ENCODE measurements at regions not wholly inside any gene's neighbourhood (a gene's known extent, or its start where the extent isn't known, plus 50 kb on each side); places are given as distances from the start of the nearest gene placed in this dataset.

- H3K36me3 Mint-ChIP-seq: no peaks in the 10 kb centered on the region
- no peak overlapping the region for H3K4me3 Mint-ChIP-seq
- ChIA-PET POLR2A (no interaction called here), CTCF (no interaction called here)
- H3K4me1 Mint-ChIP-seq: no peaks in the 10 kb centered on the region
- ATAC-seq (no peak), DNase-seq (ENCODE audit: low spot score) (no peak)
- no peak for TF ChIP-seq TEAD1 (CRISPR knock-in tag; IDR thresholded peaks at IDR 0.05)
- TF ChIP-seq ATF3 (CRISPR knock-in tag; conservative IDR thresholded peaks at IDR 0.05): no peak
- no peak for TF ChIP-seq ETV6 (CRISPR knock-in tag; IDR thresholded peaks at IDR 0.05)
- TF ChIP-seq MXD4 (CRISPR knock-in tag; IDR thresholded peaks at IDR 0.05; ENCODE audit: borderline replicate concordance): no peak
- no peak overlapping the region for H3K27ac Mint-ChIP-seq
- no peaks in the 10 kb centered on the region for H3K27me3 Mint-ChIP-seq (ENCODE audit: low read depth)
- no peaks in the 10 kb centered on the region for H3K9me3 Mint-ChIP-seq
Measured at GRCh38 chr1:232486454-232487207, 143.3 kb downstream of the SIPA1L2 start.

GRCh38 chr1:232486006-232486405 is 143.9 kb downstream of the SIPA1L2 start:
- no peaks in the 10 kb centered on the region for H3K4me1 Mint-ChIP-seq
- DNase-seq (ENCODE audit: low spot score): no peak
- H3K36me3 Mint-ChIP-seq: no peaks in the 10 kb centered on the region
- TF ChIP-seq ZNF232 (CRISPR knock-in tag; IDR thresholded peaks at IDR 0.05): no peak
- TF ChIP-seq ELF4 (CRISPR knock-in tag; IDR thresholded peaks at IDR 0.05; ENCODE audit: low read depth): no peak
- TF ChIP-seq, protein P1, sequence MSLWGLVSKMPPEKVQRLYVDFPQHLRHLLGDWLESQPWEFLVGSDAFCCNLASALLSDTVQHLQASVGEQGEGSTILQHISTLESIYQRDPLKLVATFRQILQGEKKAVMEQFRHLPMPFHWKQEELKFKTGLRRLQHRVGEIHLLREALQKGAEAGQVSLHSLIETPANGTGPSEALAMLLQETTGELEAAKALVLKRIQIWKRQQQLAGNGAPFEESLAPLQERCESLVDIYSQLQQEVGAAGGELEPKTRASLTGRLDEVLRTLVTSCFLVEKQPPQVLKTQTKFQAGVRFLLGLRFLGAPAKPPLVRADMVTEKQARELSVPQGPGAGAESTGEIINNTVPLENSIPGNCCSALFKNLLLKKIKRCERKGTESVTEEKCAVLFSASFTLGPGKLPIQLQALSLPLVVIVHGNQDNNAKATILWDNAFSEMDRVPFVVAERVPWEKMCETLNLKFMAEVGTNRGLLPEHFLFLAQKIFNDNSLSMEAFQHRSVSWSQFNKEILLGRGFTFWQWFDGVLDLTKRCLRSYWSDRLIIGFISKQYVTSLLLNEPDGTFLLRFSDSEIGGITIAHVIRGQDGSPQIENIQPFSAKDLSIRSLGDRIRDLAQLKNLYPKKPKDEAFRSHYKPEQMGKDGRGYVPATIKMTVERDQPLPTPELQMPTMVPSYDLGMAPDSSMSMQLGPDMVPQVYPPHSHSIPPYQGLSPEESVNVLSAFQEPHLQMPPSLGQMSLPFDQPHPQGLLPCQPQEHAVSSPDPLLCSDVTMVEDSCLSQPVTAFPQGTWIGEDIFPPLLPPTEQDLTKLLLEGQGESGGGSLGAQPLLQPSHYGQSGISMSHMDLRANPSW (CRISPR knock-in tag; conservative IDR thresholded peaks at IDR 0.05; ENCODE audit: low read depth): no peak
- no peak for TF ChIP-seq CREB1 (CRISPR knock-in tag; IDR thresholded peaks at IDR 0.05)
- ATAC-seq: no peak
- H3K4me3 Mint-ChIP-seq: no peak overlapping the region
- H3K27me3 Mint-ChIP-seq (ENCODE audit: low read depth): no peaks in the 10 kb centered on the region
- CTCF ChIA-PET: no interaction called here
- no peaks in the 10 kb centered on the region for H3K9me3 Mint-ChIP-seq
- POLR2A ChIA-PET: no interaction called here
- no peak overlapping the region for H3K27ac Mint-ChIP-seq

DNA sequence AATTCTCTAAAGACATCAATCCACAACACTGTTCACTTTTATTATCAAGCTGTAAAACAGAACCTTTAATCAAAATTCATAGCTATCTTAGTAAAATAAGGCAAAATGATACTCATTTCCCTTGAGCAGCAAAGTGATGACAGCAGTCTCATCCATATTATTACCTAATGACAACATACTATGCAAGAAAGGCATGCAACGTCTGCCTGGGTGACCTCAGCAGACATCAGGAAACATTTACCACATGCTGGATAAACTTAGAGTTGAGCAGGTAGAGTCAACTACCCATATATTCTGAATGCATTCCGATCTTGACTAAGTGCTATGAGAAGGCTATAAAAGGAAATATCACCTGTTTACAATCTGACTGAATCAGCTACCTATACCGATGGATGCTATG is 145.1 kb downstream of the SIPA1L2 start:
- ATAC-seq: no peak

GRCh38 chr1:232483826-232484225 is 146.1 kb downstream of the SIPA1L2 start:
- POLR2A ChIA-PET: interaction anchor here (0.6 kb wide), 1 partner anchor 198 kb away, joined by 3 read pairs; no protein-coding TSS in a partner anchor
- no peaks in the 10 kb centered on the region for H3K36me3 Mint-ChIP-seq
- ATAC-seq: no peak
- no peak for TF ChIP-seq ELF4 (CRISPR knock-in tag; IDR thresholded peaks at IDR 0.05; ENCODE audit: low read depth)
- TF ChIP-seq ZNF416 (CRISPR knock-in tag; IDR thresholded peaks at IDR 0.05): no peak
- no peak for TF ChIP-seq FOXK1 (CRISPR knock-in tag; IDR thresholded peaks at IDR 0.05)
- no peak for TF ChIP-seq GABPB1 (CRISPR knock-in tag; IDR thresholded peaks at IDR 0.05)
- TF ChIP-seq, protein P2, sequence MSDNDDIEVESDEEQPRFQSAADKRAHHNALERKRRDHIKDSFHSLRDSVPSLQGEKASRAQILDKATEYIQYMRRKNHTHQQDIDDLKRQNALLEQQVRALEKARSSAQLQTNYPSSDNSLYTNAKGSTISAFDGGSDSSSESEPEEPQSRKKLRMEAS (CRISPR knock-in tag; IDR thresholded peaks at IDR 0.05): no peak
- TF ChIP-seq, protein P3, sequence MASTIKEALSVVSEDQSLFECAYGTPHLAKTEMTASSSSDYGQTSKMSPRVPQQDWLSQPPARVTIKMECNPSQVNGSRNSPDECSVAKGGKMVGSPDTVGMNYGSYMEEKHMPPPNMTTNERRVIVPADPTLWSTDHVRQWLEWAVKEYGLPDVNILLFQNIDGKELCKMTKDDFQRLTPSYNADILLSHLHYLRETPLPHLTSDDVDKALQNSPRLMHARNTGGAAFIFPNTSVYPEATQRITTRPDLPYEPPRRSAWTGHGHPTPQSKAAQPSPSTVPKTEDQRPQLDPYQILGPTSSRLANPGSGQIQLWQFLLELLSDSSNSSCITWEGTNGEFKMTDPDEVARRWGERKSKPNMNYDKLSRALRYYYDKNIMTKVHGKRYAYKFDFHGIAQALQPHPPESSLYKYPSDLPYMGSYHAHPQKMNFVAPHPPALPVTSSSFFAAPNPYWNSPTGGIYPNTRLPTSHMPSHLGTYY (CRISPR knock-in tag; IDR thresholded peaks at IDR 0.05): no peak
- TF ChIP-seq AFF4 (CRISPR knock-in tag; IDR thresholded peaks at IDR 0.05; ENCODE audit: borderline replicate concordance): no peak
- TF ChIP-seq ZNF219 (CRISPR knock-in tag; IDR thresholded peaks at IDR 0.05; ENCODE audit: borderline replicate concordance): no peak

More for the DNA sequence above, 145.1 kb downstream of the SIPA1L2 start:
- DNase-seq (ENCODE audit: low spot score): no peak
- H3K4me3 Mint-ChIP-seq: no peak overlapping the region
- no peak overlapping the region for H3K27ac Mint-ChIP-seq
- no peaks in the 10 kb centered on the region for H3K36me3 Mint-ChIP-seq
- H3K4me1 Mint-ChIP-seq: no peaks in the 10 kb centered on the region
- POLR2A ChIA-PET: no interaction called here
- CTCF ChIA-PET: no interaction called here
- TF ChIP-seq GTF2I (CRISPR knock-in tag; conservative IDR thresholded peaks at IDR 0.05): no peak
- no peak for TF ChIP-seq E2F4 (CRISPR knock-in tag; IDR thresholded peaks at IDR 0.05; ENCODE audit: borderline replicate concordance, low read depth)
- TF ChIP-seq ATF1 (CRISPR knock-in tag; IDR thresholded peaks at IDR 0.05): no peak
- no peak for TF ChIP-seq NR3C1 (CRISPR knock-in tag; conservative IDR thresholded peaks at IDR 0.05; ENCODE audit: low read depth)
- TF ChIP-seq TEAD1 (CRISPR knock-in tag; IDR thresholded peaks at IDR 0.05): no peak
- no peaks in the 10 kb centered on the region for H3K27me3 Mint-ChIP-seq (ENCODE audit: low read depth)
- H3K9me3 Mint-ChIP-seq: no peaks in the 10 kb centered on the region

More at GRCh38 chr1:232483826-232484225, 146.1 kb downstream of the SIPA1L2 start:
- H3K27ac Mint-ChIP-seq: no peak overlapping the region
- H3K4me1 Mint-ChIP-seq: no peaks in the 10 kb centered on the region
- no peaks in the 10 kb centered on the region for H3K27me3 Mint-ChIP-seq (ENCODE audit: low read depth)
- H3K9me3 Mint-ChIP-seq: no peaks in the 10 kb centered on the region
- H3K4me3 Mint-ChIP-seq: no peak overlapping the region
- no peak for DNase-seq (ENCODE audit: low spot score)
- CTCF ChIA-PET: no interaction called here
